HEK293 (cell line): ENCODE measurements at regions not wholly inside any gene's neighbourhood (a gene's known extent, or its start where the extent isn't known, plus 50 kb on each side); places are given as distances from the start of the nearest gene placed in this dataset.

Experiments
- CTCF ChIA-PET: fragments of 350-600 bp; formaldehyde crosslinking; extraction: SDS; loops from one replicate; lab custom pipeline; 2021; ENCODE audit warnings: antibody characterized with exemption; lab: Yijun Ruan, JAX
- POLR2A ChIA-PET: fragments of 300-600 bp; formaldehyde crosslinking; extraction: SDS; loops from one replicate; lab custom pipeline; 2020; ENCODE audit warnings: antibody characterized with exemption, inconsistent platforms; lab: Yijun Ruan, JAX
- H3K27ac ChIP-seq: fragments of 200-500 bp; sonication (Bioruptor generic); 2 replicates; pipeline ENCODE4 v1.5.1; 2014; ENCODE audit warnings: low read depth, low read length, control low read depth, inconsistent platforms; ENCODE audit errors: extremely low read depth
- H3K36me3 ChIP-seq, 2 experiments: fragments of 200-500 bp in 1 of 2; sonication (Bioruptor generic) in 1 of 2; 1 replicate in 1 of 2; 2 replicates in 1 of 2; pipeline ENCODE4 v1.5.1; 2014 to 2017; ENCODE audit warnings: inconsistent platforms in 2 of 2, low read length in 2 of 2; ENCODE audit not compliant: control insufficient read depth in 2 of 2, insufficient read depth in 1 of 2
- H3K4me1 ChIP-seq: fragments of 200-500 bp; sonication (Bioruptor generic); 2 replicates; pipeline ENCODE4 v1.5.1; 2014; ENCODE audit warnings: mild to moderate bottlenecking, low read length, inconsistent platforms; ENCODE audit not compliant: control insufficient read depth, insufficient read depth
- H3K4me3 ChIP-seq: 2 replicates; pipeline ENCODE4 v1.5.1; 2011; ENCODE audit warnings: low read depth, mild to moderate bottlenecking, control low read depth, low read length, moderate library complexity
- H3K9me3 ChIP-seq: fragments of 200-500 bp; sonication (Bioruptor generic); 2 replicates; pipeline ENCODE4 v1.5.1; 2014; ENCODE audit warnings: low read depth, low read length, inconsistent platforms; ENCODE audit not compliant: control insufficient read depth, insufficient read depth
- GFI1B ChIP-seq: fragments of 450-650 bp; formaldehyde crosslinking; IDR thresholded peaks from 2 replicates; pipeline ENCODE4 v1.5.1; 2016; ENCODE audit warnings: missing biosample characterization, missing genetic modification characterization
- GLI2 ChIP-seq: fragments of 450-650 bp; formaldehyde crosslinking; IDR thresholded peaks from 2 replicates; pipeline ENCODE4; 2017; ENCODE audit warnings: missing biosample characterization, missing genetic modification characterization, low read depth, borderline replicate concordance
- GLI4 ChIP-seq: fragments of 450-650 bp; formaldehyde crosslinking; IDR thresholded peaks from 2 replicates; pipeline ENCODE4 v1.5.1; 2016; ENCODE audit warnings: missing biosample characterization, missing genetic modification characterization
- HOXD13 ChIP-seq: sonication (generic); formaldehyde crosslinking; IDR thresholded peaks from 2 replicates; pipeline ENCODE4 v1.8.0; 2022; ENCODE audit warnings: missing genetic modification reagents, borderline replicate concordance
- PRDM2 ChIP-seq: fragments of 450-650 bp; formaldehyde crosslinking; IDR thresholded peaks from 2 replicates; pipeline ENCODE4 v1.5.1; 2016; ENCODE audit warnings: missing biosample characterization, missing genetic modification characterization, borderline replicate concordance
- ZBTB10 ChIP-seq: fragments of 450-650 bp; formaldehyde crosslinking; IDR thresholded peaks from 2 replicates; pipeline ENCODE4 v1.5.1; 2016; ENCODE audit warnings: missing biosample characterization, missing genetic modification characterization
- ZNF169 ChIP-seq: fragments of 450-650 bp; formaldehyde crosslinking; IDR thresholded peaks from 2 replicates; pipeline ENCODE4 v1.5.1; 2016; ENCODE audit warnings: missing biosample characterization, missing genetic modification characterization
- ZNF23 ChIP-seq: fragments of 450-650 bp; formaldehyde crosslinking; IDR thresholded peaks from 2 replicates; pipeline ENCODE4 v1.5.1; 2016; ENCODE audit warnings: missing biosample characterization, missing genetic modification characterization, borderline replicate concordance
- ZNF521 ChIP-seq: fragments of 450-650 bp; formaldehyde crosslinking; IDR thresholded peaks from 2 replicates; pipeline ENCODE4 v1.5.1; 2017; ENCODE audit warnings: missing biosample characterization, mild to moderate bottlenecking, missing genetic modification characterization
- ZNF600 ChIP-seq: fragments of 450-650 bp; formaldehyde crosslinking; IDR thresholded peaks from 2 replicates; pipeline ENCODE4 v1.5.1; 2016; ENCODE audit warnings: missing biosample characterization, missing genetic modification characterization
- ZNF621 ChIP-seq: fragments of 450-650 bp; formaldehyde crosslinking; IDR thresholded peaks from 2 replicates; pipeline ENCODE4 v1.5.1; 2017; ENCODE audit warnings: missing biosample characterization, missing genetic modification characterization
- ZSCAN16 ChIP-seq: fragments of 450-650 bp; formaldehyde crosslinking; IDR thresholded peaks from 2 replicates; pipeline ENCODE4 v1.5.1; 2016; ENCODE audit warnings: missing biosample characterization, missing genetic modification characterization
- ZSCAN30 ChIP-seq: fragments of 450-650 bp; IDR thresholded peaks from 2 replicates; pipeline ENCODE4 v1.5.1; 2018; ENCODE audit warnings: missing biosample characterization, mild to moderate bottlenecking, missing genetic modification characterization, moderate library complexity
- TF ChIP-seq, protein P1 (sequence below): fragments of 450-650 bp; formaldehyde crosslinking; IDR thresholded peaks from 2 replicates; pipeline ENCODE4 v1.5.1; 2016; ENCODE audit warnings: missing biosample characterization, missing genetic modification characterization
- TF ChIP-seq, protein P2 (sequence below): fragments of 450-650 bp; formaldehyde crosslinking; IDR thresholded peaks from 2 replicates; pipeline ENCODE4 v1.5.1; 2016; ENCODE audit warnings: missing biosample characterization, missing genetic modification characterization
- TF ChIP-seq, protein P3 (sequence below): fragments of 450-650 bp; formaldehyde crosslinking; IDR thresholded peaks from 2 replicates; pipeline ENCODE4 v1.5.1; 2017; ENCODE audit warnings: missing biosample characterization, missing genetic modification characterization

GRCh38 chr19:31841755-31842154 lies 492.5 kb upstream of the TSHZ3 start:
- POLR2A ChIA-PET, result no interaction called here
- H3K27ac ChIP-seq, result no peak overlapping the region
- H3K36me3 ChIP-seq, result no peaks in the 10 kb centered on the region; a peak in 1 of 3 replicates
- no peaks in the 10 kb centered on the region for H3K4me1 ChIP-seq
- TF ChIP-seq ZNF521 (tag by site-specific recombination) (no peak), GLI2 (tag by site-specific recombination) (no peak), ZNF621 (no peak), ZSCAN30 (tag by site-specific recombination) (no peak)
- TF ChIP-seq, protein P1, sequence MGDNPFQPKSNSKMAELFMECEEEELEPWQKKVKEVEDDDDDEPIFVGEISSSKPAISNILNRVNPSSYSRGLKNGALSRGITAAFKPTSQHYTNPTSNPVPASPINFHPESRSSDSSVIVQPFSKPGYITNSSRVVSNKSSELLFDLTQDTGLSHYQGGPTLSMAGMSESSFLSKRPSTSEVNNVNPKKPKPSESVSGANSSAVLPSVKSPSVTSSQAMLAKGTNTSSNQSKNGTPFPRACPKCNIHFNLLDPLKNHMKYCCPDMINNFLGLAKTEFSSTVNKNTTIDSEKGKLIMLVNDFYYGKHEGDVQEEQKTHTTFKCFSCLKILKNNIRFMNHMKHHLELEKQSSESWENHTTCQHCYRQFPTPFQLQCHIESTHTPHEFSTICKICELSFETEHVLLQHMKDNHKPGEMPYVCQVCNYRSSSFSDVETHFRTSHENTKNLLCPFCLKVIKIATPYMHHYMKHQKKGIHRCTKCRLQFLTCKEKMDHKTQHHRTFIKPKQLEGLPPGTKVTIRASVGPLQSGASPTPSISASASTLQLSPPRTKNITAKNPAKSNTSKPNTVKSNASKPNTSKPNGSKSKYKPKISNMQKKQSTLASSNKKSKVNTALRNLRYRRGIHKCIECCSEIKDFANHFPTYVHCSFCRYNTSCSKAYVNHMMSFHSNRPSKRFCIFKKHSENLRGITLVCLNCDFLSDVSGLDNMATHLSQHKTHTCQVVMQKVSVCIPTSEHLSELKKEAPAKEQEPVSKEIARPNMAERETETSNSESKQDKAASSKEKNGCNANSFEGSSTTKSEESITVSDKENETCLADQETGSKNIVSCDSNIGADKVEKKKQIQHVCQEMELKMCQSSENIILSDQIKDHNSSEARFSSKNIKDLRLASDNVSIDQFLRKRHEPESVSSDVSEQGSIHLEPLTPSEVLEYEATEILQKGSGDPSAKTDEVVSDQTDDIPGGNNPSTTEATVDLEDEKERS (tag by site-specific recombination), result no peak
- TF ChIP-seq, protein P2, sequence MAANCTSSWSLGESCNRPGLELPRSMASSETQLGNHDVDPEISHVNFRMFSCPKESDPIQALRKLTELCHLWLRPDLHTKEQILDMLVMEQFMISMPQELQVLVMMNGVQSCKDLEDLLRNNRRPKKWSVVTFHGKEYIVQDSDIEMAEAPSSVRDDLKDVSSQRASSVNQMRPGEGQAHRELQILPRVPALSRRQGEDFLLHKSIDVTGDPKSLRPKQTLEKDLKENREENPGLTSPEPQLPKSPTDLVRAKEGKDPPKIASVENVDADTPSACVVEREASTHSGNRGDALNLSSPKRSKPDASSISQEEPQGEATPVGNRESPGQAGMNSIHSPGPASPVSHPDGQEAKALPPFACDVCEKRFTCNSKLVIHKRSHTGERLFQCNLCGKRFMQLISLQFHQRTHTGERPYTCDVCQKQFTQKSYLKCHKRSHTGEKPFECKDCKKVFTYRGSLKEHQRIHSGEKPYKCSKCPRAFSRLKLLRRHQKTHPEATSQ (tag by site-specific recombination), result no peak
- no peak overlapping the region for H3K4me3 ChIP-seq
- peaks cover 26% of the 10 kb centered on the region for H3K9me3 ChIP-seq
- CTCF ChIA-PET, result no interaction called here

GRCh38 chr19:31863122-31863521 lies 482.3 kb upstream of the ZNF507 start:
- Histone ChIP-seq H3K4me3 (no peak overlapping the region), H3K9me3 (peaks cover 25% of the 10 kb centered on the region), H3K36me3 (no peaks in the 10 kb centered on the region; a peak in 1 of 3 replicates), H3K27ac (no peak overlapping the region), H3K4me1 (no peaks in the 10 kb centered on the region)
- CTCF ChIA-PET, result interaction anchor here (0.7 kb wide), 2 partner anchors 758 to 990 kb away, joined by 3 to 4 read pairs; no protein-coding TSS in a partner anchor
- POLR2A ChIA-PET, result no interaction called here
- TF ChIP-seq, protein P3, sequence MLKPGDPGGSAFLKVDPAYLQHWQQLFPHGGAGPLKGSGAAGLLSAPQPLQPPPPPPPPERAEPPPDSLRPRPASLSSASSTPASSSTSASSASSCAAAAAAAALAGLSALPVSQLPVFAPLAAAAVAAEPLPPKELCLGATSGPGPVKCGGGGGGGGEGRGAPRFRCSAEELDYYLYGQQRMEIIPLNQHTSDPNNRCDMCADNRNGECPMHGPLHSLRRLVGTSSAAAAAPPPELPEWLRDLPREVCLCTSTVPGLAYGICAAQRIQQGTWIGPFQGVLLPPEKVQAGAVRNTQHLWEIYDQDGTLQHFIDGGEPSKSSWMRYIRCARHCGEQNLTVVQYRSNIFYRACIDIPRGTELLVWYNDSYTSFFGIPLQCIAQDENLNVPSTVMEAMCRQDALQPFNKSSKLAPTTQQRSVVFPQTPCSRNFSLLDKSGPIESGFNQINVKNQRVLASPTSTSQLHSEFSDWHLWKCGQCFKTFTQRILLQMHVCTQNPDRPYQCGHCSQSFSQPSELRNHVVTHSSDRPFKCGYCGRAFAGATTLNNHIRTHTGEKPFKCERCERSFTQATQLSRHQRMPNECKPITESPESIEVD (tag by site-specific recombination), result no peak
- TF ChIP-seq ZNF600 (tag by site-specific recombination), result no peak
- TF ChIP-seq ZSCAN16, result no peak
- no peak for TF ChIP-seq ZNF23 (tag by site-specific recombination)
- TF ChIP-seq ZBTB10 (tag by site-specific recombination), result no peak
- TF ChIP-seq, protein P1 (tag by site-specific recombination), result 0 out of 2 replicates have a peak, but pooled peaks have one; percentile 33
- no peak for TF ChIP-seq HOXD13 (CRISPR knock-in tag)
- no peak for TF ChIP-seq PRDM2 (tag by site-specific recombination)
- TF ChIP-seq ZNF169 (tag by site-specific recombination), result no peak
- TF ChIP-seq GFI1B (tag by site-specific recombination), result no peak
- no peak for TF ChIP-seq GLI4 (tag by site-specific recombination)
